H1 (cell line): ENCODE measurements at regions not wholly inside any gene's neighbourhood (a gene's known extent, or its start where the extent isn't known, plus 50 kb on each side); places are given as distances from the start of the nearest gene placed in this dataset.

Experiments used
- CBX5 ChIP-seq: fragments of 300-800, 300-1000 bp; sonication (generic); IDR thresholded peaks from 2 replicates; pipeline ENCODE4 v1.7.1; 2016; ENCODE audit warnings: antibody characterized with exemption, low read length, low read depth
- CHD2 ChIP-seq: IDR thresholded peaks from 2 replicates; pipeline ENCODE4 v1.6.1; 2012; ENCODE audit warnings: low read length, improper control_type of control experiment
- HDAC2 ChIP-seq, 2 experiments: fragments of 300-600 bp in 1 of 2; sonication (generic) in 1 of 2; IDR thresholded peaks; 2 replicates each; pipeline ENCODE4 v1.6.1; 2011 to 2012; ENCODE audit warnings: low read depth in 2 of 2, low read length in 2 of 2, mild to moderate bottlenecking in 2 of 2, moderate library complexity in 2 of 2, borderline replicate concordance in 1 of 2, inconsistent platforms in 1 of 2
- POLR2AphosphoS5 ChIP-seq: IDR thresholded peaks from 2 replicates; pipeline ENCODE4 v1.6.1; 2011; ENCODE audit warnings: low read depth, low read length
- YY1 ChIP-seq: IDR thresholded peaks from 2 replicates; pipeline ENCODE4 v1.6.1; 2011; ENCODE audit warnings: low read depth, mild to moderate bottlenecking, low read length
- TF ChIP-seq, protein P1 (sequence below): fragments of 300-600 bp; sonication (generic); IDR thresholded peaks from 2 replicates; pipeline ENCODE4 v1.7.1; 2012; ENCODE audit warnings: low read length, moderate library complexity, mild to moderate bottlenecking, inconsistent platforms; ENCODE audit not compliant: insufficient replicate concordance

DNA sequence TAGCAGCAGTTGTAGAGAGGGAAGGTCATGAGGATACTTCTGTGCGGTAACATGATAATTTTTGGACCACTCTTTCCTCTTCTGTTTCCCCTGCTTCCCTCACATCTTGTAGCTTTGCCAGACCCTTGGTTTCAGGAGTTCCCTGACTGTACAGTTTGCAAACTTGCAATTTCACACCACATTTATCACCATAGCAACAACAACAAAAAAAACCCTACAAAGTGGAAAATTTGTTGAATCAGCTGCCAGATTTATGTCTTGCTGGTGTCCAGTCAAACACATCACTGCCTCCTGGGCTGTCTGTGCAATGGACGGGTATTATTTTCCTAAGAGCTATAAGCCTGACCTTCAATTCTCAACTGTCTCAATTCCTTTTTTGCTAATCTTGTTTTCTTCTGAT is 751.6 kb downstream of the TLR4 start (continued):
- TF ChIP-seq, protein P1, sequence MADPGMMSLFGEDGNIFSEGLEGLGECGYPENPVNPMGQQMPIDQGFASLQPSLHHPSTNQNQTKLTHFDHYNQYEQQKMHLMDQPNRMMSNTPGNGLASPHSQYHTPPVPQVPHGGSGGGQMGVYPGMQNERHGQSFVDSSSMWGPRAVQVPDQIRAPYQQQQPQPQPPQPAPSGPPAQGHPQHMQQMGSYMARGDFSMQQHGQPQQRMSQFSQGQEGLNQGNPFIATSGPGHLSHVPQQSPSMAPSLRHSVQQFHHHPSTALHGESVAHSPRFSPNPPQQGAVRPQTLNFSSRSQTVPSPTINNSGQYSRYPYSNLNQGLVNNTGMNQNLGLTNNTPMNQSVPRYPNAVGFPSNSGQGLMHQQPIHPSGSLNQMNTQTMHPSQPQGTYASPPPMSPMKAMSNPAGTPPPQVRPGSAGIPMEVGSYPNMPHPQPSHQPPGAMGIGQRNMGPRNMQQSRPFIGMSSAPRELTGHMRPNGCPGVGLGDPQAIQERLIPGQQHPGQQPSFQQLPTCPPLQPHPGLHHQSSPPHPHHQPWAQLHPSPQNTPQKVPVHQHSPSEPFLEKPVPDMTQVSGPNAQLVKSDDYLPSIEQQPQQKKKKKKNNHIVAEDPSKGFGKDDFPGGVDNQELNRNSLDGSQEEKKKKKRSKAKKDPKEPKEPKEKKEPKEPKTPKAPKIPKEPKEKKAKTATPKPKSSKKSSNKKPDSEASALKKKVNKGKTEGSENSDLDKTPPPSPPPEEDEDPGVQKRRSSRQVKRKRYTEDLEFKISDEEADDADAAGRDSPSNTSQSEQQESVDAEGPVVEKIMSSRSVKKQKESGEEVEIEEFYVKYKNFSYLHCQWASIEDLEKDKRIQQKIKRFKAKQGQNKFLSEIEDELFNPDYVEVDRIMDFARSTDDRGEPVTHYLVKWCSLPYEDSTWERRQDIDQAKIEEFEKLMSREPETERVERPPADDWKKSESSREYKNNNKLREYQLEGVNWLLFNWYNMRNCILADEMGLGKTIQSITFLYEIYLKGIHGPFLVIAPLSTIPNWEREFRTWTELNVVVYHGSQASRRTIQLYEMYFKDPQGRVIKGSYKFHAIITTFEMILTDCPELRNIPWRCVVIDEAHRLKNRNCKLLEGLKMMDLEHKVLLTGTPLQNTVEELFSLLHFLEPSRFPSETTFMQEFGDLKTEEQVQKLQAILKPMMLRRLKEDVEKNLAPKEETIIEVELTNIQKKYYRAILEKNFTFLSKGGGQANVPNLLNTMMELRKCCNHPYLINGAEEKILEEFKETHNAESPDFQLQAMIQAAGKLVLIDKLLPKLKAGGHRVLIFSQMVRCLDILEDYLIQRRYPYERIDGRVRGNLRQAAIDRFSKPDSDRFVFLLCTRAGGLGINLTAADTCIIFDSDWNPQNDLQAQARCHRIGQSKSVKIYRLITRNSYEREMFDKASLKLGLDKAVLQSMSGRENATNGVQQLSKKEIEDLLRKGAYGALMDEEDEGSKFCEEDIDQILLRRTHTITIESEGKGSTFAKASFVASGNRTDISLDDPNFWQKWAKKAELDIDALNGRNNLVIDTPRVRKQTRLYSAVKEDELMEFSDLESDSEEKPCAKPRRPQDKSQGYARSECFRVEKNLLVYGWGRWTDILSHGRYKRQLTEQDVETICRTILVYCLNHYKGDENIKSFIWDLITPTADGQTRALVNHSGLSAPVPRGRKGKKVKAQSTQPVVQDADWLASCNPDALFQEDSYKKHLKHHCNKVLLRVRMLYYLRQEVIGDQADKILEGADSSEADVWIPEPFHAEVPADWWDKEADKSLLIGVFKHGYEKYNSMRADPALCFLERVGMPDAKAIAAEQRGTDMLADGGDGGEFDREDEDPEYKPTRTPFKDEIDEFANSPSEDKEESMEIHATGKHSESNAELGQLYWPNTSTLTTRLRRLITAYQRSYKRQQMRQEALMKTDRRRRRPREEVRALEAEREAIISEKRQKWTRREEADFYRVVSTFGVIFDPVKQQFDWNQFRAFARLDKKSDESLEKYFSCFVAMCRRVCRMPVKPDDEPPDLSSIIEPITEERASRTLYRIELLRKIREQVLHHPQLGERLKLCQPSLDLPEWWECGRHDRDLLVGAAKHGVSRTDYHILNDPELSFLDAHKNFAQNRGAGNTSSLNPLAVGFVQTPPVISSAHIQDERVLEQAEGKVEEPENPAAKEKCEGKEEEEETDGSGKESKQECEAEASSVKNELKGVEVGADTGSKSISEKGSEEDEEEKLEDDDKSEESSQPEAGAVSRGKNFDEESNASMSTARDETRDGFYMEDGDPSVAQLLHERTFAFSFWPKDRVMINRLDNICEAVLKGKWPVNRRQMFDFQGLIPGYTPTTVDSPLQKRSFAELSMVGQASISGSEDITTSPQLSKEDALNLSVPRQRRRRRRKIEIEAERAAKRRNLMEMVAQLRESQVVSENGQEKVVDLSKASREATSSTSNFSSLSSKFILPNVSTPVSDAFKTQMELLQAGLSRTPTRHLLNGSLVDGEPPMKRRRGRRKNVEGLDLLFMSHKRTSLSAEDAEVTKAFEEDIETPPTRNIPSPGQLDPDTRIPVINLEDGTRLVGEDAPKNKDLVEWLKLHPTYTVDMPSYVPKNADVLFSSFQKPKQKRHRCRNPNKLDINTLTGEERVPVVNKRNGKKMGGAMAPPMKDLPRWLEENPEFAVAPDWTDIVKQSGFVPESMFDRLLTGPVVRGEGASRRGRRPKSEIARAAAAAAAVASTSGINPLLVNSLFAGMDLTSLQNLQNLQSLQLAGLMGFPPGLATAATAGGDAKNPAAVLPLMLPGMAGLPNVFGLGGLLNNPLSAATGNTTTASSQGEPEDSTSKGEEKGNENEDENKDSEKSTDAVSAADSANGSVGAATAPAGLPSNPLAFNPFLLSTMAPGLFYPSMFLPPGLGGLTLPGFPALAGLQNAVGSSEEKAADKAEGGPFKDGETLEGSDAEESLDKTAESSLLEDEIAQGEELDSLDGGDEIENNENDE, result no peak
- TF ChIP-seq CHD2 (no peak), CBX5 (no peak), YY1 (no peak), HDAC2 (IDR thresholded peaks at IDR 0.05; ENCODE audit: borderline replicate concordance in 1 of 2, low read depth in 2 of 2, low read length in 2 of 2) (no peak), POLR2AphosphoS5 (no peak)
